ENCODE measurements at regions not wholly inside any gene's neighbourhood (a gene's known extent, or its start where the extent isn't known, plus 50 kb on each side); places are given as distances from the start of the nearest gene placed in this dataset.
"Not testable (repeated sequence)": the region's sequence is repeated elsewhere in the genome, so short reads cannot be mapped to it uniquely, and the experiment has no call there.

GRCh38 chr21:22363504-22363903 lies 1365.3 kb downstream of the NCAM2 start:
- DNase-seq (ENCODE audit: low read depth in 3 of 3, low spot score in 2 of 3) = no peak

- DNase-seq (ENCODE audit: low read depth in 3 of 3, low spot score in 2 of 3) = no peak
These were observed 1366.0 kb downstream of the NCAM2 start for GRCh38 chr21:22364163-22364562.

GRCh38 chr21:22374218-22374969 lies 1376.2 kb downstream of the NCAM2 start:
- no peak for DNase-seq (ENCODE audit: low read depth in 3 of 3, low spot score in 2 of 3)

GRCh38 chr21:22377795-22378194 lies 1379.6 kb downstream of the NCAM2 start:
- DNase-seq (ENCODE audit: low read depth in 3 of 3, low spot score in 2 of 3) = not testable (repeated sequence)

- no peak for DNase-seq (ENCODE audit: low read depth in 3 of 3, low spot score in 2 of 3)
These were observed 1395.1 kb downstream of the NCAM2 start for GRCh38 chr21:22393324-22393723.

GRCh38 chr21:22395965-22396364 lies 1397.8 kb downstream of the NCAM2 start:
- DNase-seq (ENCODE audit: low read depth in 3 of 3, low spot score in 2 of 3) = no peak

GRCh38 chr21:22399681-22400514 lies 1401.7 kb downstream of the NCAM2 start:
- no peak for DNase-seq (ENCODE audit: low read depth in 3 of 3, low spot score in 2 of 3)

- no peak for DNase-seq (ENCODE audit: low read depth in 3 of 3, low spot score in 2 of 3)
These were observed 1411.4 kb downstream of the NCAM2 start for GRCh38 chr21:22409571-22409970.

- no peak for DNase-seq (ENCODE audit: low read depth in 3 of 3, low spot score in 2 of 3)
These were observed 1418.3 kb downstream of the NCAM2 start for GRCh38 chr21:22416555-22416954.

GRCh38 chr21:22421416-22422180 lies 1423.4 kb downstream of the NCAM2 start:
- no peak for DNase-seq (ENCODE audit: low read depth in 3 of 3, low spot score in 2 of 3)

- no peak for DNase-seq (ENCODE audit: low read depth in 3 of 3, low spot score in 2 of 3)
These were observed 1440.3 kb downstream of the NCAM2 start for GRCh38 chr21:22438428-22439086.

- DNase-seq (ENCODE audit: low read depth in 3 of 3, low spot score in 2 of 3) = no peak
These were observed 1446.8 kb downstream of the NCAM2 start for GRCh38 chr21:22444990-22445389.

- DNase-seq (ENCODE audit: low read depth in 3 of 3, low spot score in 2 of 3) = no peak
These were observed 1452.3 kb downstream of the NCAM2 start for GRCh38 chr21:22450507-22450906.

- no peak for DNase-seq (ENCODE audit: low read depth in 3 of 3, low spot score in 2 of 3)
These were observed 1458.0 kb downstream of the NCAM2 start for GRCh38 chr21:22456241-22456640.

GRCh38 chr21:22468893-22469292 lies 1470.7 kb downstream of the NCAM2 start:
- no peak for DNase-seq (ENCODE audit: low read depth in 3 of 3, low spot score in 2 of 3)

- no peak for DNase-seq (ENCODE audit: low read depth in 3 of 3, low spot score in 2 of 3)
These were observed 1476.2 kb downstream of the NCAM2 start for GRCh38 chr21:22474403-22474802.

GRCh38 chr21:22476214-22476613 lies 1478.0 kb downstream of the NCAM2 start:
- no peak for DNase-seq (ENCODE audit: low read depth in 3 of 3, low spot score in 2 of 3)

GRCh38 chr21:22476726-22477646 lies 1478.8 kb downstream of the NCAM2 start:
- no peak for DNase-seq (ENCODE audit: low read depth in 3 of 3, low spot score in 2 of 3)

- DNase-seq (ENCODE audit: low read depth in 3 of 3, low spot score in 2 of 3) = no peak
These were observed 1491.8 kb downstream of the NCAM2 start for GRCh38 chr21:22490049-22490448.

GRCh38 chr21:22516230-22516629 lies 1518.0 kb downstream of the NCAM2 start:
- DNase-seq (ENCODE audit: low read depth in 3 of 3, low spot score in 2 of 3) = no peak
